Retina (tissue), 1 donor: ENCODE measurements at regions not wholly inside any gene's neighbourhood (a gene's known extent, or its start where the extent isn't known, plus 50 kb on each side); places are given as distances from the start of the nearest gene placed in this dataset.

ENCODE experiments used
- DNase-seq: peaks from one replicate; pipeline ENCODE4 v3.0.0-alpha.2; 2016

DNA sequence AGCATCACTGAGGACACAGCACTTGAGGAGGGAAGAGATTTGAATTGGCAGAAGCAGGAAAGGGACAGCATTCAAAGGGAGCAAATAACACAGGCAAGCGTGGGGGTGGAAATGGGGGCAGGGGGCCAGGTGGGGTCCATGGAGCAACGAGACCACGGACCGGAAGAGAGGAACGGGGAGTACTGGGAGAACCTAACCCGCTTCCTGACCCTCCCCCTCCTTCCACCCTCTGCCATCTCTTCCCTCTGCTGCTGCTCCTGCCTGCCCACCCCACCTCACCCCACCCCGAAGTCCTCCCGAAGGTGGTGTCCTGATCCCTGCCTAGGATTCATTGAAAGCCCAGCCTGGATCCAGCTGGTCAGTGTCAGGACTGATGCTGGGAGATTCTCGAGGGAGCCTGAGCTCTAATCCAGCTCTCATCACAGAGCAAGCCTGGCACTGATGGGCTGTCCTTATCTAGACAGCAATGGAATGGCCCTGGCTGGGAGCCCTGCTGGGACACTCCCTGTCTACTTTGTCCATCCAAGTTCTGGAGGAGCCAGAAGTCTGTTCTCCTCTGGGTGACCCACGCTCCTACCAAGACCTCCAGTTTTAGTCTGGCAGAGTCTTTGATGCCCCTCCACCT, 105.0 kb downstream of the TRIM29 start:
- no peak for DNase-seq

DNA sequence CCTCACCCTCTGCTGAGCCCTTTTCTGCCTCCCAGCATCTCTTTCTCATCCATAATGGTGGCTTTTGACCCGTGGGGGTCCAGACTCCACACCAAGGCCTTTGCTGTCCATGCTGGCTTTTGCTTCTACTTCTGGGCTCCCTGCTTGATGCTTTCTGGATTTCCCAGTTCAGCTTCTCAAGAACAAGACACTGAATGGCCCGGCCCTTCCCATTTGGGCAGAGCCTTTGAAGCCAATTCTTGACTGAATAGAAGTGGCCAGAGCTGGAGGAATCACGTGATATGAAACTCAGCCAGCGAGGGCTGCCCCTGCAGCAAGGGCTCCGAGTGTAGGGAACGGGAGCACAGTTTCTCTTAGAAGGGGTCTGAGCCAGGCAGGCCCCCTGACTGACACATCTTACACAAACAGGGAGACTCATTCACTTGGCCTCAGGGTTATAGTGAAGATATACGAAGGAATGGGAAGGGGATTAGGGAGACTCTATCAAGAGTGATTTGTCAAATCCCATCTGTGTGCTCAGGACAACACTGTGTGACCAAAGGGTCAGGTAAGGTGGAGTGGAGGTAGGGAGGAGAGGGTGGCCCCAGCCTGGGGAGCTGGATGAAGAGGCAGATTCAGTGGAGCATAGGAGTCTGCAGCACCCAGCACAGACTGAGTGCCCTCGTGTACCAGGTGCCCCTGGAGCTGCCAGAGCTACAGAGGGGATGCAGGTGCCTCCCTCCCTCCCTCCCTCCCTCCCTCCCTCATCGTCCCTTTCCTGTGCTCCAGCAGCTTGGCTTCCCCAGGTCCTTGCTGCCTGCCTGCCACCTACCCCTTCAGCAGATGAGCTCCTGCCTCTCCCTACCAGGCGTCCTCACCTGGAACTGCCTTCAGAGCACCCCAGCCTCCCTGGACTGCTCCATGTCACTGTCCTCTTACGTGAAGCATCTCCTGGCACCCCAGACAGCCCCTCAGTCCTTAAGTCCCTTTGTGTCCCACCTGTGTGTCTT, 106.0 kb downstream of the TRIM29 start:
- DNase-seq, result no peak

DNA sequence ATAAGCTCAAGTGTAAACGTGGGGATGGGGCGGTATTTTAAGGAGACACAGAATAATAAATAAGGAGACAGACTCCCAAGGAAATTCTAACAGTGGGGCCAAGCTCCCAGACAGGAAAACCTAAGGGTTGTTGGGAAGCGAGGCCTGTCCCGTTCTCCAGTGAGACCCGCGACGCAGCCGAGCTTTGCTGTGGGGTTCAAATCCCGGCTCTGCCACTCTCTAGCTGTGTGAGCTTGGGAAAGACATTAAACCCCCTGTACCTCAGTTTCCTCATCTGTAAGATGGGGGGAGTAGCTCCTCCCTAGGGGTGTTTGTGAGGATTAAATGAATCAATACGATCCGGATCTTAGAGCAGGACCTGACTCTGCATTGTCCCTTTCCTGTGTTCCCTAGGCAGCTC, 106.8 kb downstream of the TRIM29 start:
- DNase-seq, result no peak

DNA sequence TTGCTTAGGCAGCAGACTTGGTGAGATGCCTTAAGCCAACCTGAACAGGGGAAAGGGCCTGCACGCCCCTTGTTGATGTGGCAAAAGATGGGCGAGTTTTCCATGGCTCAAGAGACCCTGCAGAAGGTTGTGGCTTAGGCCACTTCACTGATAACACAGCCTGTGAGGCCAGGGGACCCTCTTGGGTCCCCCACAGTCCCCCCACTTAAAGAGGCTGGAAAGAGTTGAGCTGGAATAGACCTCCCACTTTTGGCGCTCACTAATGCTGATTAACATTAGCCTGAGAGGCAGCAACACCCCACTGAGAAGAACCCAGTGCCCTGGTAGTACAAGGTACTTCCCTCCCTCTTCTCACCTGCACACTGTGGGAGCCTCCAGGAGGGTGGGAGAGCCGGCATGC, 107.5 kb downstream of the TRIM29 start:
- no peak for DNase-seq

DNA sequence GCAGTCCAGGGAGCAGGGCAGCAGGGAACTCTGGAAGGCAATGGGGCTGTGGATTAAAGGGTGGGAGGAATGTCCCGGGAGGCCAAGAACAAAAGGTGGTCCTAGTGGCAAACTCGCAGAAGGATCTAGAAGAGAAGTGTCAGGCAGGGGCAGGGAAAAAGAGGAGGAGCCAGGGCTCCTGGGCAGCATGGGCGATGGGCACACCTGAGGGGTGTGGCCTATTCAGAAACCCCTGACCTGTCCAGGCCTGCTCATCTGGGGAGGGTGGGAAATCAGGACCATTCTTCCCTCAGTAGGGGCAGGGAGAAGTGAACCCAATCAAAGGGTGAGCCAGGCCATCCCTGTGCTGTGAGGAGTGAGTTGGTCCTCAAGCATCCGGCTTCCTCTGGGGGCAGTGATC, 108.6 kb downstream of the TRIM29 start:
- no peak for DNase-seq

DNA sequence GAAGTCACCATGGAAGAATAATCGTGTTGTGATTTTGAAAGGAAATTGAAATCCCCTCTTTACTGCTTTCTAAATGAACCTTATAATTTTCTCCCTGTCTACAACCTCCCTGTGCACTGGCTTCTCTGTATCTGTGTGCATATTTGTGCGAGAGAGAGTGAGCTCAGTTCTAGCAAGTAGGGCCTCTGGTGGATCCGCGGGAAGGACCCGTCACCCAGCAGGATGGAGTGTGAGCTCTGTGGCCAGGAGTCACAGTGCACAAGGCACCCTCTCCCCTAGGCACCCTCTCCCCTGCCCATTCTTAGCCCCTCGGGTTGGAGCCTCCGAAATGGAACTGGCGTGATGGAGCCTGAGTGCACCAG, 109.0 kb downstream of the TRIM29 start:
- DNase-seq, result no peak

DNA sequence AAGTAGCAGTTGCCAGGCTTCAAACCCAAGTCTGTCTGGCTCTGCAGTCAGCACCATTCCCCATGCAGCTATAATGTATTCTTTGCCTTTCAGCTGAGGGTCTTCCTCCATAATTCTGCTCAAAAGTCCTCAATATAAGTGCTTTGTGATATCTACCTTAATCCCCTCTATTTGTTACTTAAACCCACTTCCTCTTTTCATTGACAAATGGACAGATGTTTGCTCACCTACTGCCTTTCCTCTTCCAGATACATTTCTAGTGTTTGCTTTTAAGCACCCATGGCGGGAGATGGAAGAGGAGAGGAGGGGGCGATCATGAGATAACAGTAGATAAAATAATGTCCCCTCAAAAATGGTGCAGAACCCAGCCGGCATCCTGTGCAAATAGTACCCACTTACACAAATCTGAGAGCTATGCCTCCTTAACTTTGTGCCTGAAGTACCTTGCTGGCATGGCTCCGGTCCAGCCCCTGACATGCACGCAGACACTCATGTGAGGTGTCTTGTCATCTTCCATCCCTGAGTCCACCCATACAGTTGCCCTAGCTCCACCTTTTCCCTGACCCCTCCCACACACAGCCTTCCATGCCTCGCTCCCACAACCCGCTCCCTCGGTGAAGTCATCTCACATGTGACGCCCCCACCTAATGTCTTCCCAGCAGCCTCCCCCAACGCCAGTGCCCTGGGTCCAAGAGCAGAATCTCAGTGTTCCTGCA, 109.6 kb downstream of the TRIM29 start:
- no peak for DNase-seq

DNA sequence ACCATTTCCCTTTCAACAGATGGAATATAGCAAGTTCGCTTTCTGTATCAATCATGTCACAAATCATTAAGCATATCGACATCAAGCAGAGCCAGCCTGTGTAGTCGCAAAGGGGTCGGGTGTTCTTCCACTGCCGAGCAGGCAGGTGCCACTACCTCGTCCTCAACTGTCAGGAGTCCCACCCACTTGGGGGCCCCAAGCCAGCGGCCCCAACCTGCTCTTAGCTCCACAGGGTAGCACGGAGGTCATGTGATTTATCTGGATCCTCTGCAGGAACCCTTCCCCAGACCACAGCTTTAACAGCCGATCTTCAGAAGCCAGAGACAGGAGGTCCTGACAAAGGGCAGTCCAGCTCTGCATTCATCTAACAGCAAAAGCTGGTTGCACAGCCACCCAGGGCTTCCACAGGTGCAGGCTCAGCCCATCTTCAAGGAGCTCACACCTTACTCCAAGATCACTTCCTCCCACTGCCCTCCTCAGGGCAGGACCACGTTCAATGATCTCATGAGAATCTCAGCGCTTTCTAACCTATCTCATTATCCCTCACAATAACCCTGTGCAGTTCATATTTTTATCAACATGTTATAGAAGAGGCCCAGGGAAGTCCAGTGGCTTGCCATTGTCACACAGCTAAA, 110.2 kb downstream of the TRIM29 start:
- DNase-seq, result no peak

DNA sequence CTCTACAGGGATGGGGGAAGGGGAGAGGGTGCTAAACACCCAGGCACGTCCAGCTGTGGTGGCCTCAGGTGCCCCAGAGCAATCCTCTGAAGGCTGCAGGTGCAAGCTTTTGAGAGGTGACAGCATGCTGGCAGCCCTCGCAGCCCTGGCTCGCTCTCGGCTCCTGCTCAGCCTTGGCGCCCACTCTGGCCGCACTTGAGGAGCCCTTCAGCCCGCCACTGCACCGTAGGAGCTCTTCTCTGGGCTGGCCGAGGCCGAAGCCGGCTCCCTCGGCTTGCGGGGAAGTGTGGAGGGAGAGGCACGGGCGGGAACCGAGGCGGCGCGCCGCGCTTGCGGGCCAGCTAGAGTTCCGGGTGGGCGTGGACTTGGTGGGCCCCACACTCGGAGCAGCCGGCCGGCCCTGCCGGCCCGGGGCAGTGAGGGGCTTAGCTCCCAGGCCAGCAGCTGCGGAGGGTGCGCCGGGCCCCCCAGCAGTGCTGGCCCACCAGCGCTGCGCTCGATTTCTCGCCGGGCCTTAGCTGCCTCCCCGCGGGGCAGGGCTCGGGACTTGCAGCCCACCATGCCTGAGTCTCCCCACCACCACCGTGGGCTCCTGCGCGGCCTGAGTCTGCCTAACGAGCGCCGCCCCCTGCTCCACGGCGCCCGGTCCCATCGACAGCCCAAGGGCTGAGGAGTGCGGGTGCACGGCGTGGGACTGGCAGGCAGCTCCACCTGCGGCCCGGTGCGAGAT, 112.1 kb downstream of the TRIM29 start:
- DNase-seq, result no peak

DNA sequence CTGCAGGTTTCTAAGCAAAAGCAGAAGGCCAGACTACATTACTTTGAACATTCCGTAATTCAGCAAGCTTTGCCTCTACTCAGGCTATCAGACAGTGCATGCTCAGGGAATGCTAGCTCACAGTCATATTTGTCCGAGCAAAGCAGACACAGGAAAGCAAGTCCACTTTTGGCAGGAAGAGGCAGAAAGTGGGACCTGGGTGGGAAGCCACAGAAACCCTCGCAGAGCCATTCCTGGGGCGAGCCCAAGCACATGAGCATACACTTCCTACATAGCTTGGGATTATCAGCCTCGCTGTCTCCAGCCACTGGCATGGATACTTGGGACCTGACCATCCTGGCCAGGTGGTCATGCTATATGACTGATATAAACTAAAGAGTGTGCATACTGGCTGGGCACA, 113.3 kb downstream of the TRIM29 start:
- DNase-seq, result no peak

DNA sequence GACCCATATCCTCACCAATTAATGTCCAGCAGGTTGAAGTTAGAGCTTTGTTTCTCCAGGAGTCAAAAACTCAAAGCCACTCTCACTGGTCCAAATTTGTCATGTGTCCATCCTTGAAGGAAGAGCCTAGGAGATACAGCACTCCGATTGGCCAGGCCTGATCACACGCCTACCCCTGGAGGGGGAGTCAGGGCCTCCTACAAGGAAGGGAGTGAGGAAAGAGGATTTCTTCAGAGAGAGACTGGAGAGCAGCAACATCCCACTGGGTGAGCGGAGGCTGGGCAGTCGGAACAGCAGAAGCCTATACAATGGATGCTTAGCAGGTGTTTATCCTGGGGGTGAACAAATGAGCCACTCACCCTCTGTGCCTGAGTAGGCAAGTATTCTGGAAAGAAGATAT, 113.9 kb downstream of the TRIM29 start:
- DNase-seq, result no peak

DNA sequence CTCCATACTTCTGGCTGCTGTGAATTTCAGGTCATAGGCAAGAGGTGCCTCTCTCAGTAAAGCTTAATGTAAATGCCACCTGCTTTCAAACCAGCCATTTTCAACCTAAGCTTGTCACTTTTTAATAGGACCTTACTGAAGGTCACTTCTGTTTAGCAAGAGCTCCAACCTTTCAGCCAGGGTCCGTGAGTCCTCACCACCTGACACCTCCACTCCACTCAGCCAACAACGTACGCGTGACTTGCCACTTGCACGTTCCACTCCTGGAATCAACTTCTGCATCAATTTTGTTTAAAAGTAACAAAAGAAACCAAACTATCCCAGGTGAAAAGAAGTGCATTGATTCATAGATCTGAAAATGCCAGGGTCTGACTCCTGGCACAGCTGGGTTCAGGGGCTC, 114.4 kb downstream of the TRIM29 start:
- DNase-seq, result no peak

DNA sequence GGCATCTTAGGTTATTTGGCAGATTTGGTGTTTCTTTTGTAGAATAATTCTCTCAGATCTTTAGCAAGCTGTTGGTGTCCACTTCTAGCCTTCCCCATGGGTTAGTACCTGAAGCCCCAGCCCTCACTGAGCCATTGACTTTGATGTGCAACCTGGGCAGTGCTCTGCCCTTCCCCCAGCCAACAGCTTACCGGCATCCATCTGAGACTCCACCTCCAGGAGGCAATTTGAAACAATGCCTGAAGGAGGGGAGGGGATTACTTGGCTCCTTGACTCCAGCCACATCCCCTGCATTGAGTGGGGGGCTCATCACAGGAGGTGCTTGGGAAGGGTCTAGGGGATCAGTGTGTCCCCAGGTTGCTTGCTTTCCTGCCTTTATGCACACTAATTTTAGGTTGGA, 114.8 kb downstream of the TRIM29 start:
- DNase-seq, result no peak

DNA sequence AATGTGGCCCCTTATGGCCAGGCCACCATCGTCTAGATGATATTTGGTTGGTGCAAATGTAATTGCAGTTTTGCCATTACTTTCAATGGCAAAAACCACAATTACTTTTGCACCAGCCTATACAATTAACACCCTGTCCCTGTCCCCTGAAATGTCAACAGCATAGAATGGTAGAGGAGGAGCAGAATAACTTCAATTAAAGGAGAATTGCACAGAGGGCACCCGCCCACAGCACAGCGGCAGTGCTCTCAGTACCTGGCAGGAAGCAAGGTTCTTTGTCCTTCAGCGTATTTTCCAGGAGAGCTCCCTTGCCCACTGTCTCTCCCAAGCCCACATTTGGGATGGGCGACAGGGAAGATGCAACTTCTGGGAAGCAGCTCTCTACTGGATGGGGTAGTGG, 115.3 kb downstream of the TRIM29 start:
- DNase-seq, result no peak

DNA sequence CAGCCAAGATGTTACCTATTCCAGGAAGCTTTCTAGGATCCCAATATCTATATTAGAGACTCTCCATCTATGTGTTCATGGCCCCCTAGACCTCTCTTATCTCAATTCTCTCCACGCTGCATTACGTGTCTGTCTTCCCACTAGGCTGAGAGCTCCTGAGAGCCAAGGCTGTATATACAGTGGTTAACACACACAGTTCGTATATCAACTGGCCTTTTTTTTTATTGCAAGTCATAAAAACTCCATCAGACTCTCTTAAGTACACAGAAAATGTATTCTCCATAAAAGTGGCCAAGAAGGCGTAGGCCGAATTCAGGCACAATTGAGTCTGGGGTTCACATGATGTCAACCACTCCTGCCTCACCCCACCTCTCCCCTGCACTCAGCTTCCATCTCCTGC, 115.9 kb downstream of the TRIM29 start:
- DNase-seq, result no peak

DNA sequence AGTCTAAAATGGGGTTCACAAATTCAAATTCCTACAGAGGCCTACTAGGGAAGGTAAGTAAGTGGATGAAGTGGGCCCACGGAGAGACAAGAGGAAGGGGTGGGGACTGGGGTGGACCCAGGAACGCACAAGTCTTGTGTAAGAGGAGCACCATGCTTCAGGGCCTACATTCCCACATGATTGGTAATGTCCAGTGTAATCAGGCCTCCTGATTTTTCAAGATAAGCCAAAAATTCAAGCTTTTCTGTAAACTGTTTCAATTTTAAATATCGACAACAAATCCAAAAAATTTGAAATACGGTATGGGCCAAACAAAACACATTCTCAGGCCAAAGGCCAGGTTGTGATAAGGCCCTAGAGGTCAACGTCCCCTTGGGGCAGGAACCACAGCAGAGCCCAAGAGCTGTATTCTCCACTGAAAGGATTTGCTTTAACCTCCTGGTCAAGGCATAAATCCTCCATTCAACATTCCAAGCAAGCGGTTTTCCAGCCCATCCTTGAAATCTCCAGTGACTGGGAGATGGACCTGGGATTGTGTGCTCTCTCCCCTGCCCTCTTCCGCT, 116.4 kb downstream of the TRIM29 start:
- no peak for DNase-seq

DNA sequence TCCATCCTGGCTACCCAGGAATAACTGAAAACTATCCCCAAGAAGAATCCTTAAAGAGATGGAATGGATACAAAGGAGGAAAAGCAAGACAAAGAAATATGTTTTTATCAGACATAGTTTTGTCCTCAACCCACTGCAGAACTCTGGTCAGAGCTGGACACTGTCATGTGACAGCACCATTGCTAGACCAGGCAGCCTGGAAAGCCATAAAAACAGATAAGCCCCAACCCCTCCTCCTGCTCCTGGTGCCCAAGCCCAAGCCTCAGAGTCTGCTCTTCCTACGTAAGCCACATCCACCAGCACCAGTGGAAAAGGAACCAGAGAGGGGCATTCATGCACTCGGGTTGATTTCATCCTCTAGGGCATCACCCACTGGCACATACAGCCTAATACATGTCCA, 116.9 kb downstream of the TRIM29 start:
- DNase-seq, result no peak

DNA sequence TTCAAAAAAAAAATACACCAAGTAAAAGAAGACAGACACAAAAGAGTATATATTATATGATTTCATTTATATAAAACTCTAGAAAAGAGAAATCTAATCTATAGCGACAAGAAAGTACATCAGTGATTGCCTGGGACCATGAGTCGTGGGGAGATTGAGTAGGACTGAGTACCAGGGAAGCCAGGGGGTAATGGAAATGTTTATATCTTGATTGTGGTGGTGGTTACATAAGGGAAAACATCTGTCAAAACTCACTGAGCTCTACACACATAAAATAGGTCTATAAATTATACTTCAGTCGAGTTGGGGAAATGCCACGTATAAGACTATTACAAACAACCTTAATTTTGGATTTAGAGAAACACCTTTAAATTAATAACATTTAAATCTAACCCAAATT, 117.4 kb downstream of the TRIM29 start:
- no peak for DNase-seq

DNA sequence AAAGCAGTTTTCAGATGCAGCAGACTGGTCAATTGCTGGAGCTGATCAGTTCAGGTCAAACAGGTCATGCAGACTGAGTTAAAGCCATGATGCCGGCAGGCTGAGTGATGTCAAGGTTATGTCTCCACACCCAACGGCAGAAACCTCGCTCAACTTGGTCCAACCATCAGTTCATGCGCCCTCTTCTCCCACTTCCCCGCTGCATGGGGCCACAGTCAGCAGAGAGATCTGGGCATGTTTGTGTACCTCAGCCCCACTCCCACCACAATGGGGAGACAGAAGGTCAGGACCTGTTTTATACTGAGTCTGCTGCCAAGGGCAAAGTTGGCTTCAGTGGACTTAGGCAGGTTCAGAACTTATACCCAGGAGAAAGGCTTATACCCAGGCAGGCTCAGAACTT, 118.7 kb downstream of the TRIM29 start:
- no peak for DNase-seq

DNA sequence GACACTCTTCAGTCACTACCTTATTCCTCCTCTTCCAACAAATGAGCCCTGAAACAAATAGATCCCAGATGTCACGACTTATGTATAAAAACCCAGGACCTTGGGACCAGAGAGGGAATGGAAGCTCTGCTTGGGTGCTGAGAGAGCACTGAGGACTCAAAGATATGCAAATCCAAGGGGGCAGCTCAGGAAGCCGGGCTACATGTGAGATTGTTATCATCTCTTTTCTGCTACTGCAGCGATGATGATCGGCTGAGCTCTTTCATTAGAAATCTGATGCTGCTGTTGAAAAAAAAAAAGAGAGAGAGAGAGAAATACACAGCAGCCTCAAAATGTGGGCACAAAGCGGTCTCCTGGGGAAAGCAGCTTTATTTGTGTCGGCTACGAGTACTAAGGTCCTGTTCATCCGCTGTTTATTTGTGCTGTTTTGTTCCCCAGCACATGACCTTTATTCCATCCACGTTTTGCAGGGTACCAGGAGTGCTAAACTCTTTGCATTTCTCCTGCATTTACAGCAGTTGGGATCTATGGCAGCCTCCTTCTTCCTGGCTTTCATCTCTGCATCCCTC, 120.2 kb downstream of the TRIM29 start:
- no peak for DNase-seq

DNA sequence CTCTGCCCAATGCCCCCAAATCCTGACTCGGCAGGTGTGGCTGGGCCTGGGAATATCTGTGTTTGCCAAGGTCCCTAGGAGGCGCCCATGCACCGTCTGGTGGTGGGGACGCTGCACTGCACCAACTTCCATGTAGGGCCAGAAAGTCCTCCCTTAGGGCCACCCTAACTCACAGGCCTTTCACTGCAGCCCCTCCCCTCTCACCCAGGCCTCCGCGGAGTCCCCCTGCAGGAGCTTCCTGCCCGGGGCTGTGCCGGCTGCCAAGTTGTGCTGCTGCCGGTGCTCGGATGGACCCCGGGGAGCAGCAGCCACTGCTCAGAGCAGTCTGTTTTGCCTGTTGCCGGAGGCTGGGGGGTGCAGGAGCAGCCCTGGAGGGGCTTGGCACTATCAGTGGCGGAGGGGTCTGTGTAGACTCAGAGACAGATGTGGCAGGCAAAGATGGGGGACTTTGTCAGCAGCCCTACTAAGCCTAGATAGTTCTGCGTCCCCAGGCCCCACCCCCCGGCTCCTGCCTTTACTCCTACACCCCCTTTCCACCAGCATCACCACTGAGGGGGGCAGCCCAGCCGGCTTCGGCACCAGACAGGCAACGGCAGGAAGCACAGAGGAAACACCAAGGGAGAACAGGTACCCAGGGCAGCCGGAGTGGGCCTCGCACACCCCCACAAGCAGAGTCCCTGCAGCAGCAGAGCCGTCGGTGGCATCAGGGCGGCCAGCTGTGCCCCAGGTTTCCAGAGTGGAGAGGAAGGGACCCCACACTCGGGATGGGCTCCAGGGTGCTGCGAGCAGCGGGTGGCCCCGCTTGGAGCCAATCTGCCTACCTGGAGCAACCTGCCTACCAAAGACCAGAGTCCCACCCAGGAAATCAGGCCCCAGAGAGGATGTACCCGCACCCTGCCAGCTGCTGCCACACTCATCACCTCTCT, 124.3 kb downstream of the TRIM29 start:
- DNase-seq, result peak; percentile 74
